ENCODE measurements at regions not wholly inside any gene's neighbourhood (a gene's known extent, or its start where the extent isn't known, plus 50 kb on each side); places are given as distances from the start of the nearest gene placed in this dataset.
"Not testable (repeated sequence)": the region's sequence is repeated elsewhere in the genome, so short reads cannot be mapped to it uniquely, and the experiment has no call there.

DNA sequence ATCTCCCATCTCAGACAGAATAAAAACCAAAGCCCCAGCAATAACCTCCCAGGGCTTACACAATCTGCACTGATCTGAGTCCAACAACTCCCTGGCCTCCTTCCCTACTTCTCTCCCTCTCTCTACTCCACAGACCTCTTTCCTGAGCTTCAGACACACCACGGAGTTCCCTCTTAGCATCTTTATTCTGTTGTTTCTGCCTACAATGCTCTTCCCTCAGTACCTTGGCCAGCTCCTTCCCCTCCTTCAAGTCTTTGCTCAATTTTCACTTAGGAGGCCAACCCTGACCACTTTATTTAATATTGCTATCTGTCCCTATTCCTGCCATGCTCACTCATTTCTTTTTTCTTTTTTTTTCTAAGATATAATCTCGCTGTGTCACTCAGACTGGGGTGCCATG is 276.7 kb downstream of the CWH43 start:
- TF ChIP-seq CTCF, POLR2A (IDR thresholded peaks at IDR 0.05): not testable (repeated sequence)
